GM19239 (cell line): ENCODE measurements at regions not wholly inside any gene's neighbourhood (a gene's known extent, or its start where the extent isn't known, plus 50 kb on each side); places are given as distances from the start of the nearest gene placed in this dataset.
"Not testable (repeated sequence)": the region's sequence is repeated elsewhere in the genome, so short reads cannot be mapped to it uniquely, and the experiment has no call there.

Source experiments
- DNase-seq: peaks from one replicate; pipeline ENCODE4 v3.0.0; 2011; ENCODE audit warnings: low spot score; ENCODE audit not compliant: insufficient read length
- FAIRE-seq: peaks from 2 replicates; lab custom pipeline; 2011; peaks lifted over from hg19 to GRCh38; lab: Jason Lieb, UNC

- FAIRE-seq (no peak), DNase-seq (no peak)
These were observed 104.0 kb upstream of the EIF5 start for GRCh38 chr14:103230021-103230420.

GRCh38 chr14:103230658-103231334, 103.2 kb upstream of the EIF5 start:
- FAIRE-seq, result no peak

GRCh38 chr14:103231376-103232019, 102.5 kb upstream of the EIF5 start:
- FAIRE-seq, result no peak
- DNase-seq, result no peak

More at GRCh38 chr14:103230658-103231334, 103.2 kb upstream of the EIF5 start:
- DNase-seq, result no peak

- DNase-seq, result no peak
- FAIRE-seq, result no peak
These were observed 101.8 kb upstream of the EIF5 start for GRCh38 chr14:103232031-103232808.

GRCh38 chr14:103232831-103233319, 101.2 kb upstream of the EIF5 start:
- no peak for DNase-seq
- FAIRE-seq, result no peak

- FAIRE-seq (no peak), DNase-seq (no peak)
These were observed 100.7 kb upstream of the EIF5 start for GRCh38 chr14:103233328-103233727.

GRCh38 chr14:103234826-103235225, 99.2 kb upstream of the EIF5 start:
- DNase-seq, FAIRE-seq: not testable (repeated sequence)

GRCh38 chr14:103235506-103235905, 98.5 kb upstream of the EIF5 start:
- not testable (repeated sequence) for DNase-seq, FAIRE-seq

- DNase-seq (no peak), FAIRE-seq (no peak)
These were observed 94.3 kb upstream of the EIF5 start for GRCh38 chr14:103239751-103240150.

- FAIRE-seq, result no peak
- no peak for DNase-seq
These were observed 92.5 kb upstream of the EIF5 start for GRCh38 chr14:103241531-103241930.

GRCh38 chr14:103243764-103244737, 90.0 kb upstream of the EIF5 start:
- FAIRE-seq (no peak), DNase-seq (no peak)

GRCh38 chr14:103245624-103246031, 88.4 kb upstream of the EIF5 start:
- not testable (repeated sequence) for FAIRE-seq, DNase-seq

- DNase-seq (no peak), FAIRE-seq (no peak)
These were observed 88.0 kb upstream of the EIF5 start for GRCh38 chr14:103246070-103246469.

- no peak for FAIRE-seq
- no peak for DNase-seq
These were observed 86.8 kb upstream of the EIF5 start for GRCh38 chr14:103247169-103247606.

- FAIRE-seq, result no peak
- DNase-seq, result no peak
These were observed 83.9 kb upstream of the EIF5 start for GRCh38 chr14:103250181-103250580.

- DNase-seq (no peak), FAIRE-seq (no peak)
These were observed 83.2 kb upstream of the EIF5 start for GRCh38 chr14:103250874-103251273.

GRCh38 chr14:103255555-103255954, 78.5 kb upstream of the EIF5 start:
- FAIRE-seq (no peak), DNase-seq (no peak)

GRCh38 chr14:103256406-103256805, 77.6 kb upstream of the EIF5 start:
- FAIRE-seq (no peak), DNase-seq (no peak)

GRCh38 chr14:103257211-103257962, 76.7 kb upstream of the EIF5 start:
- FAIRE-seq (no peak), DNase-seq (no peak)
